NCI-H524 (cell line): ENCODE measurements at regions not wholly inside any gene's neighbourhood (a gene's known extent, or its start where the extent isn't known, plus 50 kb on each side); places are given as distances from the start of the nearest gene placed in this dataset.
"Not testable (repeated sequence)": the region's sequence is repeated elsewhere in the genome, so short reads cannot be mapped to it uniquely, and the experiment has no call there.

Source experiments
- DNase-seq, 2 experiments: peaks; one replicate each; lab custom pipeline; 2025; lab: John Stamatoyannopoulos, UW

GRCh38 chr18:61676773-61677434 is 215.9 kb downstream of the RNF152 start:
- no peak for DNase-seq

- DNase-seq: no peak
These were observed 223.5 kb downstream of the RNF152 start for GRCh38 chr18:61669320-61669719.

- no peak for DNase-seq
These were observed 225.8 kb downstream of the RNF152 start for GRCh38 chr18:61666876-61667590.

- DNase-seq: peak in 1 of 2 experiments; percentile 29
These were observed 228.3 kb downstream of the RNF152 start for GRCh38 chr18:61664419-61665084.

GRCh38 chr18:61662726-61663125 is 230.1 kb downstream of the RNF152 start:
- DNase-seq: no peak

- no peak for DNase-seq
These were observed 234.4 kb downstream of the RNF152 start for GRCh38 chr18:61658431-61658830.

GRCh38 chr18:61657066-61657732 is 235.6 kb downstream of the RNF152 start:
- no peak for DNase-seq

GRCh38 chr18:61655630-61656029 is 237.2 kb downstream of the RNF152 start:
- no peak for DNase-seq

GRCh38 chr18:61653823-61654551 is 238.8 kb downstream of the RNF152 start:
- no peak for DNase-seq

GRCh38 chr18:61651880-61652268 is 240.9 kb downstream of the RNF152 start:
- no peak for DNase-seq

GRCh38 chr18:61651145-61651879 is 241.5 kb downstream of the RNF152 start:
- DNase-seq: no peak

- no peak for DNase-seq
These were observed 248.7 kb downstream of the RNF152 start for GRCh38 chr18:61643884-61644647.

GRCh38 chr18:61639886-61640285 is 252.9 kb downstream of the RNF152 start:
- DNase-seq: no peak

- peak in 1 of 2 experiments; percentile 2 for DNase-seq
These were observed 254.8 kb downstream of the RNF152 start for GRCh38 chr18:61637905-61638595.

- peak; percentile 35 to 69 for DNase-seq
These were observed 255.5 kb downstream of the RNF152 start for GRCh38 chr18:61637319-61637718.

GRCh38 chr18:61635901-61636528 is 256.8 kb downstream of the RNF152 start:
- peak; percentile 92 to 96 for DNase-seq

GRCh38 chr18:61628085-61628484 is 264.7 kb downstream of the RNF152 start:
- DNase-seq: no peak

- DNase-seq: not testable (repeated sequence)
These were observed 268.2 kb downstream of the RNF152 start for GRCh38 chr18:61624631-61625030.

GRCh38 chr18:61619783-61620182 is 273.0 kb downstream of the RNF152 start:
- DNase-seq: no peak
